GM19351 (cell line): ENCODE measurements at regions not wholly inside any gene's neighbourhood (a gene's known extent, or its start where the extent isn't known, plus 50 kb on each side); places are given as distances from the start of the nearest gene placed in this dataset.

Source experiments
- ATAC-seq: cut with Tn5 transposase; IDR thresholded peaks from one replicate; pipeline ENCODE4 v1.9.1; 2021; ENCODE audit warnings: mild to moderate bottlenecking, moderate library complexity; ENCODE audit not compliant: unreplicated experiment

DNA sequence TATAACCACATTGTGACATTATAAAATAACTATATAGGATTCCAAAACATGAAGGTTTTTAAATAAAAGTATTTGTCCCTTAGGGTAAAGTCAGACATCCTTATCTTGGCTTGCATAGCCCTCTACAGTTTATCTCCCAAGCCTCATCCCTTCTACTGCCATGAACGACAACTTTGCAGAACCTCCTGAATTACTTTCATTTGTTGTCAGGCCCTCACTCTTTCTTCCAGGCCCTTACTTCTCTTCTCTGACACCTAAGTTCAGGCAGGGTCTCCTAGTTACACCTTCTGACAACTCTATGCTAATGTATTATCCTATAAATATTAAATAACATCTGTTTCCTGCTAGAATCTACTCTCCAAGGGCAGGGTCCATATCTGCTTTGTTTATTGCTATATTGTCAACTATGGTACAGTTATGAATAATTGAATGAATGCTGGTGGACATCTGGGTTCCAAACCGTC, 115.7 kb upstream of the MDM1 start:
- ATAC-seq, result no peak

DNA sequence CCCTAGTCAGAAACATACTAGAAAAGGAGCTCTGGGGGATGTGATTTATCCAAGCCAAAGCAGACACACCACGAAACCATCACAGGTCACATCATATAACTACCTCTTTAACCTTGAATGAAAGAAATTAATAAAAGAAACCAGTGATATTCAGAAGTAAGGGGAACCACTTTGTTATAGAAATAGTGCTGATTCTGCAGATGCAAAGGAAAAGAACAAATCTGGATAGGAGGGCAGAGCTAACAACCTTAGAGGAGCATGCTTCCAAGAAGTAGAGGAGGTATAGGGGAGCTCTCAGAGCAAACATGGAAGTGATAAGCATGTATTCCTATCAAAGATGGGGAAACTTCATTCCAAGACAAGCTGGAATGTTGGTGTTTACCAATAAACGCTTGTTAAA, 117.0 kb upstream of the MDM1 start:
- no peak for ATAC-seq

DNA sequence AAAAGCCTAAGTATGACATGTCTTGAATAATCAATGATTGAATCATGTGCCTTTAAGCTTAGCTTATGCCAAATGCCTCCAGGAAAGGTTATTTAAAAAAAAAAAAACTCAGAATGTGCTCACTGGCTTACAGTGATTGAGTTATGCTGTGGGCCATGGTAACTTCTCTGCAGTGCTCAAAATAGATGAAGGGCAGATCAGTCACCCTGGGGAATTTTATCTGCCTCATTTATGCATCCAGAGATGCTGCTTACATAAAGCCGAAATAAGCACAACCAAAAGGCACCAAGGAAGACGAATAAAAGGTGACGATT, 118.7 kb upstream of the MDM1 start:
- ATAC-seq, result no peak

DNA sequence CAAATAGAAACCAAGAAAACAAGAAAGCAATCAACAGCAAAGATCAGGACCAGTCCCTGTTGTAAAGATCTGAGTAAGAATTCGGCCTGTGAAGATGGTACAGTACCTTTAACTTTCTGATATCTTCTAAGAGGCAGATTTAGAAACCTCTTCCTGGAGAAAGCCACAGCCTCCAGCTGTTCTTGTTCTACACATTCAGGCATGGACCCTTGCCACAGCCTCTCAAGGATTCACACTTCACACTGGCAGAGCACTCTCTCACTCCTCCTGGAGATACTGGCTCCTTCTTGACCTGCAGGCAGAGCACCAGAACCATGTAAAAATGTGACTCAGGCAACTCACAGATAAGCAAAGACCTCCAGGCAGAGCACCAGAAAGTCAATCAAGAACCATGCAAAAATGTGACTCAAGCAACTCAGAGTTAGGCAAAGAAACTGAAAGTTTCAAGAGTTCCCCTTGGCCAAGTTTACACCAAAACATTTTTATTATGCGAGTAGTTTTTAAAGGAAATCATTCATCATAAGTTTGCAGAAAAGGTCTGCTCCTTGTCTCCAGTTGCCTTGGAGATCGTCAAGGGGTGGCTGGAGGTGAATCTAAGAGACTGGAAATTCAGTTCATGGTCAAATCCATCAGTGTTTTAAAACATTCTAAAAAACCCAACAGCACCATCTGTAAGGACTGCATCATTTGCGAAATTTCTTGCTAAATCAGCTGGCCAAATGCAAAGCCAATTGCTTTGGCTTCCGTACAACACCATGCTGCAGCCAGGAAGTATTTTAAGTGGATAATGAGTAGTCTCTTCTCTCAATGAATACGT, 119.3 kb upstream of the MDM1 start:
- peak; percentile 74 for ATAC-seq

DNA sequence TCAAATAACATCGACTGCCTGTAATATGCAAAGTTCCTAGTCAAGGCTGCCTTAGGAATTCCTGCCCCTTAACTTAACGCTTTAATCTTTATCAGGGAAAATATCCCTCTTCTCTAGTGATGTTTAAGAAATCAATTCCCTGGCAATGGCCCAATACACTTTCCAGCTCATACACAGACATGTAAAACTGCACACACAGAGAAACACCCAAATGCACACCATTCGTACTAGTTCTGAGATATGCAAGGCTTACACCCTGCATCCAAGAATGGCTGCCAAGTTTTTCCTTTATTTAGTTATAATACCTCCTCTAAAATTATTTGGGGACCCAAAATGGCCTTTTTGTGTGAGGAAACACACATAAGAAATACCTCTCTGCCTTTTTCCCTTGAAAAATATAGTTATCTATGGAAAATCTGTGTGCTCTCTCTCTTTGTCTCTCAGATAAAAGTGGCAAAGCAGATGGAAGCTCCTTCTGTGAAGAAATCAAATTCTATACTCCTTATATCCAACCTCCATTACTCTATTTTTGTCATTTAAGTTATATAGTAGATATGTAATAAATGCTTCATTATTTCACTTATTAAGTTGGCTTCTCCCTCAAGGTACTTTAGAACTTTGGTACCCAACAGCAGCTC, 120.0 kb upstream of the MDM1 start:
- ATAC-seq, result no peak

DNA sequence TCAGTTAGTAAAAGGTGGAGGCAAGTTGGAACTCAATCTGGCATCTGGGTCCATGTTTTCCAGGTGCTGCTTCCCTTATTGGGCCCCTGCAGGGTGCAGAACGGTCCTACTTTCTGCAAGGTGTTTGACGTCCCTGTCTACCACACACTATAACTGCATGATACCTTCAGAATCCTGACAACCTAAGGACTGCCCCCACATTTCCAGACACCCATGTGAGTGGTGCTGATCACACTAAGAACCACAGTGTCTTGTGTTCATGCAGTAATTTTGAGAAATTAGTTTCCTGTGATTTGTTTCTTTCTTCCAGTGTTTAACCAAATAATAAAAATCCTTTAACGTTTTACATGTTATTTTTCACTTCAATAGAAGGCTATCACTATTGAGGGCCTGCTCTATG, 121.1 kb upstream of the MDM1 start:
- ATAC-seq, result no peak

DNA sequence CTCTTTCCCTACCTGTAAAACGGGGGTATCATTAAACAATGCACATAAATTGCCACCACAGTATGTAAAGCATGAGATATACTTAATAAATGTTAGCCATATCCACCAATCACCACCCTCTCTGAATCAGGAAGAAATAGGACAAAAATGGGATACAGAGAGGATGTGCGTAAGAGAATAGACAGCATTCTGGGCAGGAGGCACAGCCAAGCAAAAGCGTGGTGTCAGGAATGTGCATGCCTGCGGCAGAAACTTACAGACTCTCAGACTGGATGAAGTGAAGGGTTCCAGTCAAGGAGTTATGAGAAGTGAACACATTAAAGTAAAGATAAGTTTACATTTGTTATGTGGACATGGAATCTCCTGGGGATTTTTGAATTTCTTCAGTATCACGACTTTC, 121.7 kb upstream of the MDM1 start:
- no peak for ATAC-seq

DNA sequence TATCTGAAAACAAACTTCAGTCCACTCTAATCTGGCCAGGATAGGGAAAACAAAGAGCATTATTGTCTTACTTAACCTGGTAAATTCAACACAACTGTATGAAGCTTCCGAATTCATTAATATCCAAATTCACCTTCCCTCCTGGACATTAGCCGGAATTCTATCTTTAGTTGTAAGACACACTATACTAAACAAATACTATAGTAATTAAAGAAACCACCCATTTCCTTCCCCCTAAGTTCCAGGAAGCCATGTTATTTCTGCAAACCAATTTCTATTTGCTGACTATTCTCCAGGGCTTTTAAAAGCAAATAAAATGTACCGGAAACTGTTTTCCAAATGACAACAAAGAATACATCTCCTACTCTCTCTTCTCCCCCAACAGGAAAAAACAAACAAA, 122.7 kb upstream of the MDM1 start:
- ATAC-seq, result no peak

DNA sequence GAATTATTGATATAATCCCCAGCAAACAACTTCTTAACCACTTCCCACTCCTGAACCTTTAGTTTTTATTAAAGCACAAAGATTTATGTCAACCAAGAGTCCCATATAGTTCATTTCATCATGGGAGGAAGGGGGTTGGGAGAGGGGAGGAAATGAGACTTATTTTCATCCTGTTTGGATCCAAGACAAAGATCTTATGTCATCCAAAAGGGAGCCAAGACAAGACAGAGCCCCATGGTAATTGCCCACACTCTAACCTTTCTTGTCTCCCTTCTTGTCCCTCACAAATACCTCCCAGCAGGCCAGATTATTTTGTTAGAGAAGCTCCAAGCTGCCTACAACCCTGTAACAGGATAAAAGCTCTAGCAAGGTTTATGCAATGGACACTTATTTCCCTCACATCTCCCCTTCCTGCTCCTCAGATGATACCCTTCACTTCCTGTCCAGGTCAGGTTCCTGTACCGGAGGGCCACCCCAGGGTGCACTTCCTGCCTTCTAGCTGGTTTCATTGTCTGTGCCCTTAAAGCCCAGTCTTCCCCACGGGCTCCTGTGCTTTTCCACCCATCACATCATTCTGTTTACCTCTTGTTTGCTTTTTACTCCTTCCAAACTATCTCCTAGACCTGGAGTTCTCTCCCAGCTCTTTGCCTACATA, 123.7 kb upstream of the MDM1 start:
- no peak for ATAC-seq

DNA sequence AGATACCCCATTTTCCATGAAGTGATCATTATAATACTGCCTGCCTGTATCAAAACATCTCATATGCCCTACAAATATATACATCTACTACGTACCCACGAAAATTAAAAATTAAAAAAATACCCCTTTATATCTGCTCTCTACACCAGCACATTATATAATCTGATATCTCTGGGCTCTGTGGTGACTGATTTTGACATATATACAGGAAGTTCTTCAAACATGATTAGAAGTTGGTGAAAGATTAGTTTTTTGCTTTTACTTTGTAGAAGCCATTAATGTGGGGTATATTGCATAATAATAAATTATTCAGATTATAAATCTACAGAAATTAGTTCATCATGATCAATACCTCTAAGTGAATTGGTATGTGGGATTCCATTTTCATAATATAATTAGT, 126.7 kb upstream of the MDM1 start:
- no peak for ATAC-seq

DNA sequence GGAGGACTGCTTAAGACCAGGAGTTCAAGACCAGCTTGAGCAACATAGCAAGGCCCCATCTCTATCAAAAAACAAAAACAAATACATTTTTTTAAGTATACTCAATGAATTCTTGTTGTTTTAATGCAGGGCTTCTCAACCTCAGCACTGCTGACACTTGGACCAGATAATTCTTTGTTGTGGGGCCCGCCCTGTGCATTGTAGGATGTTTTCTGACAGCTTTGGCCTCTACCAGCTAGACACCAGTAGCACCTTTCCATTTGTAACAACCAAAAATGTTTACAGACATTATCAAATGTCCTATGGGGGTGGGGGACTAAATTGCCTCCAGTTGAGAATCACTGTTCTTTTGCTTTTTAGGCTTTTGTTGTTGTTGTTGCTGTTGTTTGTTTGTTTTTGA, 128.1 kb upstream of the MDM1 start:
- no peak for ATAC-seq

DNA sequence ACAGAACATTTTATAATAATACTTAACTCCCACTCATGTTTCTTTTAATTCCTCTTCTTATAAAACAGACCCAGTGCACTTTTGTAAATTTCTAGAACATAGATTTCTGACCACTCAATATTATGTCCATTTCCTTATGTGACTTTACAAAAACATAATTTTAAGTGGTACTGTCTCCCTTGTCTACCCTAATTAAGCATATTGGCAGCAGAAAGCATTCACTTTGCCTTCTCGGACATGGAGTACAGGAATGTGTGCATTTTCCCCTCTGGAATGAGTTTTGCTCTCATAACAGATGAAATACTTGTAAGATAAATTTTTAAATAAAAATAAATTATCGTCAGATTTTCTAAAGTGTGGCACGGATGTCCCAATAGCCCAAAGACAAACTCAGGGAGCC, 129.5 kb upstream of the MDM1 start:
- ATAC-seq, result no peak

DNA sequence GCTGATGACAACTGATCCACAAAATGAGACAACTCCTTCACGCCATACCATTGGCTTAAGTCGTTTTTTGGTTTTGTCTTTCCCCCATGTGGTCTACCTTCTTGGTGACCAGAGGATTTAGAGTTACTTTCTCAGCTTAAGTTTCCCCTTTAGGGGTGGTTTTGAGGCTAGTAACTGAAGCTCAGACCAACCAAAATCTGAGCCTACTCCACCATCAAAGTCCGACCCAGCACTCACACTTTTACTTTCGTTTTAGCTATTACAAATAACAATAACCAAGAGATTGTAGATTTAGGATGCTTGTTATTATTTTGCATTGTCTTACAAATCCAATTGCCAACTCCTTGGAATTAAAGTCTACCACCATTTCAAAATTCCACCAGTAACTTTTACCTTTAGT, 130.6 kb upstream of the MDM1 start:
- ATAC-seq, result no peak

DNA sequence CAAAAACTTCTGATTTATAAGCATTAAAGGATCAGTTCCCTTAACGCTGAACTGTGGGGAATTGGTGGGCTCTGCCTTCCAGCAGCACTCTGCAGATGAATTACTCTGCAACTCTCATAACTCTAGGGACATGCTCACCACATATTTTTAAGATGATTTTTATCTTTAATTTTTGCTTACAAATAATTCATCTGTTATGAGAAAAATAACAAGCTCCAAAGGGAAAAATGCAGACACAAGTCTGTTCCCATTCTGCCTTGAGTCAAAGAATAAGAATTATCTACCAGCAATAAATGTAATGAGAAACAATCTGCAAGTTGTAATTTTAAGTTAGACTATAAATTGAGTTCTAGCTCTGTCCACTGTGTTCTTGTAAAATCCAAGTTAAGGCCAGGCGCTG, 133.1 kb upstream of the MDM1 start:
- ATAC-seq, result no peak

DNA sequence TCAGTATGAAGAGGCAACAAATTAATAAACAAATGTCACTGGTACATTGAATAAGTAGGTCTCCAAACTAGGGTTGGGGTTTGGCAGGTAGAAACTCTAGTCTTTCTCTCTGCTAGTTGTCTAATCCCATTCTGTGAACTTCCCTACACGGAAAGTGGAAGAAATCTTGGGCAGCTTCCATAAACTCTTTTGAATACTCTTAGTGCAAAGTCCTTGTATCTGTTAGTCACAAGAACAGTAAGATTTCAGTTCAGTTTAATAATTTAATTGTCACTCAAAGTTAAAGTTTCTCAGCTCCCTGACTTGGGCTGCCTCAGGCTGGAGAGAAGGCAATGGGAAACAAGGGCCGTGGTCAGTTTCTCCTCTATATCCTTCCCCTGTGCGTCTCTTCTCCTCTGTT, 135.4 kb upstream of the MDM1 start:
- ATAC-seq, result no peak

DNA sequence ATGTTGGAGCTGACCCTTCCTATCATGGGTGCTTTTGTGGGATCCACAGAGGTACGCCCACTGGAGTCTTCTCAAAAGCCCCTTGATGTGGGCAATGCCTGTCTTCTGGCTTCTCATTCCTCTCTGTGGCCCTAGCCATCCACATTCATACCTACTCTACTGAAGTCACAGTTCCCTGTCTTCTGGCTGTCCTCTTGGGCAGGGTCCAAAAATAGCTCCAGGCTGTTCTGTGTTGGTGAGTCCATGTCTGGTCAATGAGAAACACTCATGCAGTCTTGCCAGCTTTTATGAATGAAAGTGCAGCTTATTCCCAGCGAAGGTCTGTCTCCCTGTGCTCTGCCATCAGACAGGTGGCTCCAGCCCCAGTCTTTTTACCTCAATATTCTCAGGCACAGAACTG, 135.9 kb upstream of the MDM1 start:
- ATAC-seq, result no peak

DNA sequence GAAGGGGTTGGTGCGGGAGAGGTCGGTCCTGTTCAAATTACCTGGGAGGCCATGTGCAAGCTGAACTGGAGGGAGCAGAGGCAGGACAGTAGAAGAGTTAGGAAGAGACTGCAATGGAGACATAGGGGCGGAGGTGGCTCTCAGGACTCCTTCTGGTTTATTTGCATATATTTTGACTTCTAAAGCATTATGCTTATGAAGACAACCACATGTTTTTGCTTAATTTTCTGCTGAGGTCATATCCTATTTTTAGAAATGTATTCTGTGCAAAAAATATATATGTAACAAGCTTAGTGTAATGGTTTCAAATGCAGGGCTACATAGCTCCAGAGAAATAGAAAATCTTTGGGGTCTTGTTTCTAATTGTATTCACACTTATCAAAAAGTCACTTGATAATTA, 137.0 kb upstream of the MDM1 start:
- ATAC-seq, result no peak

DNA sequence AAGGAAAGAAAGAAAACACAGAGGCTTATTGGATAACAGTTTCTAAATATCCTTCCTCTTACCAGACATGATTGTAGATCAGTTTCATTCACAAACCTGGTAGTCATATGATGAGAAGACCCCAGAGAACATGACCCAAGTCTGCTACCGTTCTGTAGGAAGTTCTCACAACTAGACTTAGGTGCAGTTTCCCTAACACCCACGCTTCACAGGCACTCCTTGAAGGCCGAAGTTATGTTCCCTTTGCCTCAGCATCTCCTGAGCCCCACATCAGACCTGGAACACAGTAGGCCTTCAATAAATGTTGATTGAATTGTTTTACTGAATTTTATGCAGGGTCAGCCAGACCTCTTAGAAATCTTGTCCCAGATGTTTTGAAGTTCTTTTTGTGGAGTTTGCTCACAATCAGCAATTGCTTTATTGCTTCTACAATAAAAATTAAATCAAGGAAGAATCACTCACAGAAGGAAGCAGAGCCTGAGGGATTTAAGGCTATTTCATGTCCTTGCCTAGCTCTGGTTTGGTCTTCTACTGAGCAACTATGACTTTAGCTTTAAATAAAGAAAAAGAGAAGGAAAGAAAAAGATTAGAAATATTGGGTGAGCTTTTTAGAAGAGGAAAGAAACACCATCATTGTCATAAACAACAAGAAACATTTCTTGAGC, 138.6 kb upstream of the MDM1 start:
- ATAC-seq, result no peak

DNA sequence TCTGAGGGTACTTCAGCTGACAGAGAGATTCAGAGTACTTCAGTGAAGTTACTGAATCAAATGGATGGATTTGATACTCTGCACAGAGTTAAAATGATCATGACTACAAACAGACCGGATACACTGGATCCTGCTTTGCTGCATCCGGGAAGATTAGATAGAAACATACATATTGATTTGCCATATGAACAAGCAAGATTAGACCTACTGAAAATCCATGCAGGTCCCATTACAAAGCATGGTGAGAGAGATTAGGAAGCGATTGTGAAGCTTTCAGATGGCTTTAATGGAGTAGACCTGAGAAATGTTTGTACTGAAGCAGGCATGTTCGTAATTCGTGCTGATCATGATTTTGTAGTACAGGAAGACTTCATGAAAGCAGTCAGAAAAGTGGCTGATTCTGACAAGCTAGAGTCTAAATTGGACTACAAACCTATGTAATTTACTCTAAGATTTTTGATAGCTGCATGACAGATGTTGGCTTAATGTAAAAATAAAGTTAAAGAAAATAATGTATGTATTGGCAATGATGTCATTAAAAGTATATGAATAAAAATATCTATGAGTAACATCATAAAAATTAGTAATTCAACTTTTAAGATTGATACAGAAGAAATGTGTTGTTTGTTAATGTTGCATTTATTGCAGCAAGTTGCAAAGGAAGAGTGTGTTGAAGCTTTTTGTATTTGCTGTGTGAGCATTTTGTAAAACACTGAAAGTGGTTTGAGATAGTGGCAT, 136.1 kb upstream of the RAP1B start:
- no peak for ATAC-seq

DNA sequence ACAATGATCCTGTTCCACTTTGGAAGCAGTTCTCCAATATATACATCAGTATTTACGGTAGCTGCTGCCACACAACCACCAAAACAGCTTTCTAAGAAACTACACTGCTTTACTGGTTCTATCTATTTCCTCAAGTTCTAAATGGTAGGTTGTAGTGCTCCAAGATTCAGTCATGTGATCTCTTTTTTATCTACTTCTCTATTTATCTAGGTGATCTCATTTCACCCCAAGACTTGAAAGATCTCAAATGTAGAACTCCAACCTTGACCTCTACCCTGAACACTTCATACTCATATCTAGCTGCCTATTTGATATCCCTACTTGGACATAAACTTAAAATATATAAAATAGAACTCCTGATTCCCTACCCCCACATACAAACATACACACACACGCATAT, 133.9 kb upstream of the RAP1B start:
- no peak for ATAC-seq

DNA sequence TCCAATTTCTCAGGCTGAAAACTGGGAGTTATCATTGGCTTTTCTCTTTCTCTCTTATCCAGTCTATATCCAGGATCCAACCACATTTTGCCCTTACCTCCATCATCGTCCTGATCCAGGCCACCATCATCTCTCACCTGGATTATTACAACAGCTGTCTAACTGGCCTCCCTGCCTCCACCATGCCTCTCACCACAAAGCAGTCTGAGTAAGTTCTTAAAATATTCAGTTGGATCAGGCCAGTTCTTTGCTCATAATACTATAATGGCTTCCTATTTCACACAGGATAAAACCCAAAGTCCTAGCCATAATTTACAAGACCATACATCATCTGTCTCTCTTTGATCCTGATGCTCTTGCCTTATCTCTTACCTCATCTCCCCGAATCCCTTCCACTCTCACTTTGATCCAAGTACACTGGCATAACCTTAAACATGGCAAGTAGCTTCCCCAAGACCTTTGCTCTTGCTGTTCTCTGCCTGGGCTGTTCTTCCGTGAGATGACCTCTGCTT, 133.4 kb upstream of the RAP1B start:
- no peak for ATAC-seq
